NCI-H345 treated with DMSO at 0.1 percent for 48 hours (cell line): ENCODE measurements at regions not wholly inside any gene's neighbourhood (a gene's known extent, or its start where the extent isn't known, plus 50 kb on each side); places are given as distances from the start of the nearest gene placed in this dataset.

Experiments used
- DNase-seq: peaks from one replicate; lab custom pipeline; 2025; ENCODE audit not compliant: unreplicated experiment; lab: John Stamatoyannopoulos, UW

GRCh38 chr12:28876196-28876798 lies 272.8 kb upstream of the FAR2 start:
- DNase-seq = no peak

GRCh38 chr12:28877854-28878253 lies 271.2 kb upstream of the FAR2 start:
- no peak for DNase-seq

GRCh38 chr12:28878629-28879028 lies 270.4 kb upstream of the FAR2 start:
- no peak for DNase-seq

GRCh38 chr12:28879379-28879778 lies 269.7 kb upstream of the FAR2 start:
- no peak for DNase-seq

- no peak for DNase-seq
Observed at GRCh38 chr12:28882444-28882843, 266.6 kb upstream of the FAR2 start.

GRCh38 chr12:28883406-28883997 lies 265.6 kb upstream of the FAR2 start:
- DNase-seq = no peak

GRCh38 chr12:28884904-28885679 lies 264.0 kb upstream of the FAR2 start:
- DNase-seq = no peak

- DNase-seq = no peak
Observed at GRCh38 chr12:28885928-28886327, 263.1 kb upstream of the FAR2 start.

- no peak for DNase-seq
Observed at GRCh38 chr12:28887461-28887990, 261.6 kb upstream of the FAR2 start.

- no peak for DNase-seq
Observed at GRCh38 chr12:28890664-28891063, 258.4 kb upstream of the FAR2 start.

- no peak for DNase-seq
Observed at GRCh38 chr12:28891126-28891525, 258.0 kb upstream of the FAR2 start.

- no peak for DNase-seq
Observed at GRCh38 chr12:28893365-28893764, 255.7 kb upstream of the FAR2 start.

GRCh38 chr12:28893856-28894255 lies 255.2 kb upstream of the FAR2 start:
- DNase-seq = no peak

GRCh38 chr12:28896421-28896820 lies 252.7 kb upstream of the FAR2 start:
- no peak for DNase-seq

GRCh38 chr12:28898038-28898437 lies 251.0 kb upstream of the FAR2 start:
- no peak for DNase-seq

- no peak for DNase-seq
Observed at GRCh38 chr12:28899951-28900350, 249.1 kb upstream of the FAR2 start.

- no peak for DNase-seq
Observed at GRCh38 chr12:28905220-28905955, 243.7 kb upstream of the FAR2 start.

GRCh38 chr12:28908646-28909045 lies 240.4 kb upstream of the FAR2 start:
- DNase-seq = no peak

GRCh38 chr12:28909291-28909690 lies 239.8 kb upstream of the FAR2 start:
- no peak for DNase-seq

- no peak for DNase-seq
Observed at GRCh38 chr12:28925719-28926376, 223.2 kb upstream of the FAR2 start.

- DNase-seq = no peak
Observed at GRCh38 chr12:28930704-28931103, 218.4 kb upstream of the FAR2 start.
